HG02588 (cell line): ENCODE measurements at regions not wholly inside any gene's neighbourhood (a gene's known extent, or its start where the extent isn't known, plus 50 kb on each side); places are given as distances from the start of the nearest gene placed in this dataset.
"Not testable (repeated sequence)": the region's sequence is repeated elsewhere in the genome, so short reads cannot be mapped to it uniquely, and the experiment has no call there.

Experiments
- ATAC-seq: cut with Tn5 transposase; IDR thresholded peaks from one replicate; pipeline ENCODE4 v1.9.1; 2021; ENCODE audit warnings: mild to moderate bottlenecking, moderate library complexity; ENCODE audit not compliant: unreplicated experiment

DNA sequence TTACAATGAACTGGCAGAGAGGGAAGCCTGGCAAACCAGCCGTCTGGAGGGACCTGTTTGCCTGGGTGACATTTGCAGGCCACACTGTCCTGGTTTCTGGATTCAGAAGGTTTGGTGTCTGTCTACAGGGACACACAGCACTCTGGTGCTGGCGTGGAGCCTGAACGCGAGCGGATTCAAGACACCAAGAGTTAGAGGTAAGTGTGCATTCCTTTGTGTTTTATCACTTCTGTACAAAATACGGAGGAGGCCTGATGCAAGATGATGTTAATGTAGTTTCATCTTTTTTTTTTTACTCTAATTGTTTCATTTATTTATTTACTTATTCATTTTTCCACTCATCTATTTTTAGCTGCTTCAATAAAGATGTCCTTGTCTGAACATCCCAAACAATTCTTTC lies 485.3 kb upstream of the ADARB2 start:
- no peak for ATAC-seq

- no peak for ATAC-seq
These were observed 477.5 kb upstream of the ADARB2 start for GRCh38 chr10:2214805-2215204.

DNA sequence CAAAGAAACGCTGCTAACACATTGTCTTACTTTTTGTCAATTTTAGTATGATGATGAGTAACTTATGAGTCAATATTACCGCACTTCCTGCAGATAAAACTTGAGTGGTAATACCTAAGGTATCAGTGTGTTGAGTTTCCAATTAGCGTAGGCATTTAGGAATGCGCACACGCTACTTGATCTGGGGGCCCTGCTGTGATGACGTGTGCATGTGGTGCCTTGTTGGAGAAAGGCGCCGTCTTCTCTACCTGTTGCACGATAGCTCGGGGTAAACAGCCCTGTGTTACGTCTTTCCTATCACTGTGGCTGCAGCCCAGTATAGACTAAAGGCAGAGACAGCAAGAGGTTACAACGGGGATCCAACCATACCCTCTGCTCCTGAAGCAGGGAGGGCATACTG lies 476.8 kb upstream of the ADARB2 start:
- ATAC-seq: no peak

- no peak for ATAC-seq
These were observed 475.0 kb upstream of the ADARB2 start for GRCh38 chr10:2212244-2212834.

- no peak for ATAC-seq
These were observed 472.8 kb upstream of the ADARB2 start for GRCh38 chr10:2210088-2210487.

DNA sequence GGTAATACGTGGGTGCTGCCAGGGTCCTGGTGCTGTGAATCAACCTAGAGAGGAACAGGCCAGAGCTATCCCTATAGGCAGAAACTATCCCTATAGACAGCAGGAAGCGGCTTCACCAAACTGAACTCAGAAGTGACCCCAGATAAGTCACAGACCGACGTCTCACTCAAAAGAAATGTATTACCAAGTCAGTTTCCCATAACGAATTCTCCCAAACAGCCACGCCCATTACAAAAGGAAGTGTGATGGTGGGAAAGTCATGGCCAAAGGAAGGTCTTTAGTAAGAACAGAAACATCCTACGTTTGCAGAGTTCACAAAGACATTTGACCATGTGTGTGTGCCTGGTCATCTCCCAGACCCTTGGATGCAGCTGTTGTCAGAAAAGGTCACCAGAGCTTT lies 470.8 kb upstream of the ADARB2 start:
- no peak for ATAC-seq

DNA sequence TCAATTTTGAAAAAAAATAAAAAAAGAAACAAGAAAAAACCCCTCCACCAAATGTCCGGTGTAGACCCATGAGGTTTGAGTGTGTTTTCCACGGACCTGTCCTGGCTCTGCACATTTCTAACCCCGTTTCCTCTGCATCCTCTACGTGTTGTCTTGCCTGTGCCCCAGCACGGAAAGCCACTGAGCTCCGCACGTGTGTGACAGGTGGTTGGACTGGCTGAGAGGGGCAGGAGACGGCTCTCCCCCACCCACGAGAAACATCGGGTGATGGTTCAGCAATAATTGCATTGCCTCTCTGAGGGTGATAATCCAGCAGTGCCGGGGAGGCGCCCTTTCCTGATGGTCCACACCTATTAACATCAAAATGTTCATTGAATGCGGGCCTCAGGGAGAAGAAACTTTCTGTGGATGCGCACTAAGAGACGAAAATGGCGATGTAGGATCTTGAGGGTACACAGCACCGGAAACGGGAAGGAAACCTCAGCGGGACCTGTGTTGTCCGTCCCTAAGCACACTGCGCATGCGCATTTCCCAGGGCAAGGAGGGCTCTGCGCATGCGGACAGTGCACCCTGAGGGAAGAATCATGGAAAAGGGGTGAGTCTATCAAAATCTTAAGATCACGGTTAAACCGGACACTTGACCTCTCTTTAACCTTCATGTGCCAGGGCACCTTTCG lies 470.1 kb upstream of the ADARB2 start:
- ATAC-seq: no peak

- no peak for ATAC-seq
These were observed 468.1 kb upstream of the ADARB2 start for GRCh38 chr10:2205406-2205805.

DNA sequence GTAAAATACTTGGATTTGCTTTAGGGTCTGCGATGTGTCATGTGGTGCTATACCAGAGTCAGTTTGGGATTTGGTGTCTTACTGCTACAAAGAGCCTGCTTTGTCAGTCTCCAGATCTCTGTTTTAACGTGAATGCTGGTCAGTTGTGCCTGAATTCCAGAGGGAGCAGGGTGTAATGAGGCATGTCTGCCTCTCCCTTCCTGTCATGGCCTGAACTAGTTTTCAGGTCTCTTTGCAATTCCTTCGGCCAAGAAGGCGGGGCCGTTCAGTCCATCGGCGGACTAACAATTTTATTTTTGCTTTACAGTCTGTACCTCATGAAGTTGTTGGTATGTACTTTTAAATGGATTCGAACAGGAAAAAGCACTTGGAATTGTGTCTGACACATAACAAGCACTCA lies 465.1 kb upstream of the ADARB2 start:
- ATAC-seq: no peak

DNA sequence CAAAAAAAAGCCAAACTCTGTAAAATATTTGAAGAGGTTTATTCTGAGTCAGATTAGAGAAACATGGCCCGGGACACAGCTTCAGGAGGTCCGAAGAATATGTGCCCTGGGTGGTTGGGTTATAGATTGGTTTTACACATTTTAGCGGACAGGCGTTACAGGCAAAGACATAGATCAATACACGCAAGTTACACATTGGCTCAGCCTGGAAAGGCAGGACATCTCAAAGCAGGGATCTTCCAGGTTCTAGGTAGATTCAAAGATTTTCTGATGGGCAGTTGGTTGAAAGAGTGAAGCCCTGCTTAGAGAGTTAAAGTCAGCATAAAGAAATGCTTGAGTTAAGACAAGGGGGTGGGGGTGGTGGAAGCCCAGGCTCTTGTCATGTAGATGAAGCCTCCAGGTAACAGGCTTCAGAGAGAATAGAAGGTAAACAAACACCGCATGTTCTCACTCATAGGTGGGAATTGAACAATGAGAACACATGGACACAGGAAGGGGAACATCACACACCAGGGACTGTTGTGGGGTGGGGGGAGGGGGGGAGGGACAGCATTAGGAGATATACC lies 464.3 kb upstream of the ADARB2 start:
- ATAC-seq: no peak

DNA sequence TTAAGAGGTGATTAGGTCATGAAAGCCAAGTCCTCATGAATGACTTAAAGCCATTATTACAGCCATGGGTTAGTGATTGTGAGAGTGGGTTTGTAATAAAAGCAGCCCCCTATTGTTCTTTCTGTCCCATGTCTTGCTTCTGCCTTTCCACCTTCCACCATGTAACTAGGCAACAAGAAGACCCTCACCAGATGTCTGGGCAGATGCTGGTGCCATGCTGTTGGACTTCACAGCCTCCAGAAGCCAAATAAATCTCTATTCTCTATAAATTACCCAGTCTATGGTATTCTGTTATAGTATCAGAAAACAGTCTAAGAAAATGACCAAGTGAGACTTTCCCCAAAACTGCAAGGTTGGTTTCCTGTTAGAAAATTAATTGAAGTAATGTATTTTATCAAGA lies 460.3 kb upstream of the ADARB2 start:
- no peak for ATAC-seq

GRCh38 chr10:2196272-2196671 lies 458.9 kb upstream of the ADARB2 start:
- ATAC-seq: no peak

- not testable (repeated sequence) for ATAC-seq
These were observed 452.0 kb upstream of the ADARB2 start for GRCh38 chr10:2189356-2189755.

DNA sequence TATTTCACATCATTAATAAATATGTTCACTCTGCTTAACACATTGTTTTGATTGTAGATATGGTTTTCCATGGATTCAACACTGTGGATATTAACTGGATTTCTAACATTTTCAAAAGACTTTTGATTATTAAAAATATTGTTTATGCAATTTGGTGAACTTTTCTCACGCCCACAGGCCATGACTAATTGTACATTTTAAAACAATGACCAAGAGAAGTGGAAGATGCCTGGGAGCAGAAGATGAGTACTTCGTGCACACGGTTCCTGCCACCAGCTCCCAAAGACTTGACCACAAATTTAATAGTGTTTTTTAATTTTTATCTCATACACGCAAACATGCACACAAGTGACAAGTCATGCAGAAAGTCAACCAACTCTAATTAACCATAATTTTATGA lies 451.0 kb upstream of the ADARB2 start:
- ATAC-seq: no peak

DNA sequence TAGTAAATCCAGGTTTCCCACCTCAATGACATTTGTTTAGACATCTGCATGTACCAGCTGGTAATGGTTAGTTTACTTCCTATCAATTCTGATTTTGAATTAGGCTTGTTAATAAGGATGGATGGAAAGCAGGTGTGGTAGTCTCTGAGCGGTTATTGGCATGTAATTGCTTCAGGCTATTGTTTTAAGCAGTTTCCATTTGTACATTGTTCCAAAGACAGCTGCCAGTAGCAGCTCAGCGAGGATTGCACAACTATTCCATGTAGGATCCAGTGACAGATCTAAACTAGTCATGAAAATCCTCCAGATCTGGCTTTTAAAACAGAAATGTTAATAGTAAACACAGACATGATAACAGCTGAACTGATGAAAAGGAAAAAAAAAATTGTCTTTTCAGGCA lies 436.0 kb upstream of the ADARB2 start:
- ATAC-seq: no peak

DNA sequence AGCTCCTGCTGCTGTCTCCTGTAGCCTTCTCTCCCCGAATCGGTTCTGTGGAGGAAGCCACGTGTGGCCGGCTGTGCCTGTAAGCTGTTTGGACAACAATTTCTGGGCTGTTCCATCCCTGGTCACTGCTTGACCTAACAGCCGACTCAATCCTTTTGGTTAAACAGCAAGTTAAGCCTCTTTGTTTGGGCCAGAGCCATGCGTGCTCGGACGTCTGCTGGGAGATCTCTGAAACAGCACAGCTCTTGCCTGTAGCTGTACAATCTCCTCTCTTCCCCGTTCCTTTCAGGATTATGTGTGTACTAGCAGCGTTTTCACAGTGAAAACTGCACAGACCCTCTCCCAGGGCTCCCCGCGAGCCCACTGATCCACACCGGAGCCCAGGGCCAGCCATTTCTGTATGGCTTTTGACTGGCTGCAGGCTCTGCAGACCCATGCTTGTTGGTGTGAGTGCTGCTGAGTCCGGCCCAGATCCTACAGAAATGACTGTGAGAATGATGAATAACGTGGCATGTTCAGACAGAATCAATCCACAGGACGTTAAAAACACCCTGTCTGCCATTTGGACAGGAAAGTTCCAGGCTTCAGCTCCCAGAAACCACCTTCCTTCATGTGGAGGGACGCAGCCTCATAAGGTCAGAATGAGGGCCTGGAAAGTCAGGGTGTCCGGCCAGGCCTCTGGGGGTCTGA lies 428.6 kb upstream of the ADARB2 start:
- no peak for ATAC-seq

DNA sequence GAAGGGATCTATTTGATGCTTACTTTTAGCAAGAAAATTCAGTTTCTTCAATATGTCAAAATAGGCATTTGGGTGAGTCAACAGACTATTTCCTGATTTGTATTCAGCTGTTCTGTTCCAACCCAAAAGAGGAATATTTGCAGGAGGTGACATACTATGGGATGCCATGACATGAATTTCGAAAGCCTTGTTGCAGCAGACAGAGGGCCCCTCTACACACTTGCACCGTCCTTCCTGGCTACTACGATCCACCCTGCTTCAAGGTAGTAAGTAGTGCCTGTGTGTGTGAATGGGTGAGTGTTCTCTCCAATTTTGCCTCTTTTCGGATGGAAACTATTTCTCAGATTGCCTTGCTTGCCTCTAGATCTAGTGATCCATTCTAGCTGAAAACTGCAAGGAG lies 413.0 kb upstream of the ADARB2 start:
- no peak for ATAC-seq

DNA sequence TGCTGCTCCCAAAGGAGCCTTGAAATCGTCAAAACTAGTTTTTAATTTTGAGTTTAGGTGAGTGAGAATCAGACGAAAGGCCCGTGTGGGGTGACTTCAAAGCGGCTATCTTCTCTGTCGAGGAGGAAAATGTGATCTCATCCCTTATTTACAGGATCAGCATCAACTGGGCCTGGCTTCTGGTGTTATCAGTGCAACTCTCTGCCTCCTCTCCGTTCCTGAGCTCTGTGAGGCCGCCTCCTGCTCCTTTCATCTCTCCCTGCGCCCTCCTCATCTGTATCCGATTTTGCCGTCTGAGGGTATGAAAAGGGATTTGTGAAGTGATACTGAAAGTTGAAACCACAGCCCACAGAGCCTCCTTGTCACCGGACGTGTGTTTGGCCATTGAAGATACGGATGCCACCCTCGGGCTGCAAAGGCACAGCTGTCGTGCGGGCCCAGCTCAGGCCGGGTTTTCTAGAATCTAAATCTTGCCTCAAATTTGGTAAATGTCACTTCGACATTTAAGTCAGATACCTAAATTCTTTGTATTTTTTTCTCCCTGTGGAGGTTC lies 408.7 kb upstream of the ADARB2 start:
- no peak for ATAC-seq

GRCh38 chr10:2145491-2145890 lies 408.2 kb upstream of the ADARB2 start:
- ATAC-seq: no peak

DNA sequence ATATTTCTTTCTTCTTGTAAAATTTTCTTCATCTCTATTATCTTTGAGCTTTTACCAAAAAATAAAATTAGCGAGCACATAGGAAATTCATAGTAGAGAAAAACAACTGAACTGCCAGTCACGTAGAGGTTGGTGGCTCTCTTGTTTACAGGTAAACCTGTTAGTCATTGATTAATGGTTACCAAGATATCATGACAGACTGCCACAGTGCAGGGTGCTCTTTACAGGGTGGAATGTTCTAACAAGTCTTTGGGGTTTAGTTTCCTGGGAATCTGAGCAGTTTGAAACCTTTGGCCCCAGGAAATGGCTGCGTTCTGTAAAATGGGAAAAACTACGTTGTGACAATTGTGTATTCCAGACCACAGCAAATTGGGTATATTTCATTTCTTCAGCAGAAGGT lies 407.3 kb upstream of the ADARB2 start:
- no peak for ATAC-seq

- no peak for ATAC-seq
These were observed 406.0 kb upstream of the ADARB2 start for GRCh38 chr10:2143213-2143835.
